ENCODE measurements at regions not wholly inside any gene's neighbourhood (a gene's known extent, or its start where the extent isn't known, plus 50 kb on each side); places are given as distances from the start of the nearest gene placed in this dataset.
"Not testable (repeated sequence)": the region's sequence is repeated elsewhere in the genome, so short reads cannot be mapped to it uniquely, and the experiment has no call there.

DNA sequence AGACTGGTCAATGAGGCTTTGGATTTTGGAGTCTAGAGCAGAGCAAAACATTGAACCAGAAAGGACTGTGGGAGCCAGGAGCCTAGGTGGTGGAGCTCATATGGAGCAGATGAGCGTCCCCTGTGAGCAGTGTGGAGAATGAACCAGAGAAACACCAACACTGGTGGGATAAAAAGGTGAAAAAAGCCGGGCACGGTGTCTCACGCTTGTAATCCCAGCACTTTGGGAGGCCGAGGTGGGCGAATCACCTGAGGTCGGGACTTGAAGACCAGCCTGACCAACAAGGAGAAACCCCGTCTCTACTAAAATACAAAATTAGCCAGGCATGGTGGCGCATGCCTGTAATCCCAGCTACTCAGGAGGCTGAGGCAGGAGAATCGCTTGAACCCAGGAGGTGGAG is 192.7 kb upstream of the CDH5 start:
- H3K27me3 Mint-ChIP-seq (ENCODE audit: low read depth); ATAC-seq (replicated peaks in 1 of 2); H3K9me3 Mint-ChIP-seq; H3K4me1 Mint-ChIP-seq (ENCODE audit: low read depth); H3K27ac Mint-ChIP-seq; DNase-seq; H3K4me3 Mint-ChIP-seq; H3K36me3 Mint-ChIP-seq (ENCODE audit: insufficient read depth in 2 of 2): not testable (repeated sequence)

DNA sequence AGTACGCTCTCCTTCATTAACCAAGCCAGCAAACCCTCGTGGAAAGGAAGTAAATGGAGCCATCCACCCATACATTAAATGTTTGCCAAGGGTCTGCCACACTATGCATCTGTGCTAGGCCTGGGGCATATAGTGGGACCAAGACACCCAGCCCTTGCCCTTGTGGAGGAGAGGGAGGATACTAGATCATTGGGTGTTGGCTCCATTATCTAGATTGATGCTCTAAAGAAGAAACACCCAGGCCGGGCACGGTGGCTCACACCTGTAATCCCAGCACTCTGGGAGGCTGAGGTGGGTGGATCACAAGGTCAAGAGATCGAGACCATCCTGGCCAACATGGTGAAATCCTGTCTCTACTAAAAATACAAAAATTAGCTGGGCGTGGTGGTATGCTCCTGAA is 193.3 kb upstream of the CDH5 start:
- not testable (repeated sequence) for DNase-seq; H3K36me3 Mint-ChIP-seq (ENCODE audit: insufficient read depth in 2 of 2); H3K27ac Mint-ChIP-seq; H3K4me1 Mint-ChIP-seq (ENCODE audit: low read depth); ATAC-seq (replicated peaks in 1 of 2); H3K9me3 Mint-ChIP-seq; H3K27me3 Mint-ChIP-seq (ENCODE audit: low read depth); H3K4me3 Mint-ChIP-seq

DNA sequence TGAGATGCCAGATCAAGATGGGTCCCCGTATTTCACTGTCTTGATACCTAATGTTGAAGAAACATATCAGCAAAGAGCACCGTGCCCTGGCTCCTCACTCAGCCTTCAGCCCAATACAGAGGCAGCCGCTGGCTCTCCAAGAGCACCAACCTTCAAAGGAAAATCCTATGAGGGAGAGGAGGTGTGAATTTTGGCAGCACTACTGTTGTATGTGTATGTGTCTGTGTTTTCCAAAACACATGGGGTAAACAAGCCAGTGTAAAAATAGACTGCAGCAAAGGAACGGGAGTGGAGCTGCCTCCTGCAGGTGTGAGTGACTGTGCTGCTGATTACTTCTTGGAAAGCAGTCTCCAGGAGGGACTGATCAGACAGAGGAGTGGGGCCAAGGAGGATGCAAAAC is 194.0 kb upstream of the CDH5 start:
- H3K4me3 Mint-ChIP-seq = no peak overlapping the region
- H3K9me3 Mint-ChIP-seq = no peaks in the 10 kb centered on the region
- no peaks in the 10 kb centered on the region for H3K36me3 Mint-ChIP-seq (ENCODE audit: insufficient read depth in 2 of 2)
- no peaks in the 10 kb centered on the region for H3K27me3 Mint-ChIP-seq (ENCODE audit: low read depth)
- H3K4me1 Mint-ChIP-seq (ENCODE audit: low read depth) = no peaks in the 10 kb centered on the region
- DNase-seq (no peak), ATAC-seq (replicated peaks in 1 of 2) (no peak)
- H3K27ac Mint-ChIP-seq = no peak overlapping the region

DNA sequence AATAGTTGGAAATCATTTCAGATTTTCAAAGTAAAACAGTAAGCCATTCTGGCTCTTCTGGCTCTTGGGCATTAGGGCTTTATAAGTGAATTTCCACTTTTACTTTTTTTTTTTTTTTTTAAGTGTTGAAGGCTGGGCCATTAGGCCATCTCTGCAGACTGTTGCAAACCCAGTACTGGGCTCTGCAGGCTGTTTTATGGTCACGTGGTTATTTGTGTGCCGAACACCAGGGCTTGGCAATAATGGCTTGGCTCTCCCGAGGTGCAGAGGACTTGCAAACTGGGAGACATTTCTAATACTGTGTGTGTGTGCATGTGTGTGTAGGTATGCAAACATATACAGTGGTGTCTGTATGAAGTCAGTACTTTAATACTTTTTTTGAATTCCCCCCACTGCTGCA is 194.9 kb upstream of the CDH5 start:
- DNase-seq (no peak), ATAC-seq (replicated peaks in 1 of 2) (no peak)
- no peaks in the 10 kb centered on the region for H3K4me1 Mint-ChIP-seq (ENCODE audit: low read depth)
- H3K36me3 Mint-ChIP-seq (ENCODE audit: insufficient read depth in 2 of 2) = no peaks in the 10 kb centered on the region
- no peaks in the 10 kb centered on the region for H3K27me3 Mint-ChIP-seq (ENCODE audit: low read depth)
- no peak overlapping the region for H3K27ac Mint-ChIP-seq
- no peaks in the 10 kb centered on the region for H3K9me3 Mint-ChIP-seq
- no peak overlapping the region for H3K4me3 Mint-ChIP-seq

DNA sequence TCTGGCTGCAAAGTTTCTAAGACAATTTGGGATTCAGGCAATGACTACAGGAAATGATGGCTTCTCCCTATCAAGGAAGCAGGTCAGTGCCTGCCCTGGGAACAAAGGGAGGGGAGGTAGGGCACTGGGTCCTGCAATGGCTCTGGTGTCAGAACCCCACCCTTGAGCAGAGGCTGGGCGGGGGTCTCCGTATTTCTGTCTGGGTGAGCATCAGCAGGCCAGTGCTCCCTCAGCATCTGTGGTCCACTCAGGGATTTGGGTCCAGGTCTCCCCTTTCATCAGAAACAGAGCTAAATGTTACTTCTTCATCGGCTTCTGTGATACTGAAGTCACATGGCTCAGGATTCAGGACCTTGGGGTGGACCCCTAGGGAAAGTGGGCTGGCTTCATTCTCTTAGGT is 195.5 kb upstream of the CDH5 start:
- no peaks in the 10 kb centered on the region for H3K4me1 Mint-ChIP-seq (ENCODE audit: low read depth)
- no peak for ATAC-seq (replicated peaks in 1 of 2)
- no peak overlapping the region for H3K27ac Mint-ChIP-seq
- no peaks in the 10 kb centered on the region for H3K9me3 Mint-ChIP-seq
- no peak overlapping the region for H3K4me3 Mint-ChIP-seq
- DNase-seq = no peak
- H3K27me3 Mint-ChIP-seq (ENCODE audit: low read depth) = no peaks in the 10 kb centered on the region
- no peaks in the 10 kb centered on the region for H3K36me3 Mint-ChIP-seq (ENCODE audit: insufficient read depth in 2 of 2)

DNA sequence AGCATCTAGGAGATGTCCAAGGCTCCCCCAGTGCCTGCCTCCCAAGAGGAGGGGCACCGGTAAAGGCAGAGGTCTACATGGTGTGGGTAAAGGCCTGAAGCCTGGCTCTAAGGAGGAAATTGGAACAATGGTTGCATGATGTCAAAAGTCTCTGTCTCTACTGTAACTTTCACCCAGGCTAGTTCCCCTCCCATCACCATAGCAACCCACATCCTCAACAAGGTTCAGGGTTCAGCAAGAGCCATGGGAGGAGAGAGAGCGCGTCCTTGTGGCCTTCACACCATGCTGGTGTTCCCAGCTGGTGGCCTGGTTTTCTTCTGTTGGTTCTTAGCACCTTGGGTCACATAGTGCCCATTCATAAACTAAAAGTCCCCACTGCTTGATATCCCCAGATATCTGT is 196.7 kb upstream of the CDH5 start:
- DNase-seq (no peak), ATAC-seq (replicated peaks in 1 of 2) (no peak)
- H3K27ac Mint-ChIP-seq = no peak overlapping the region
- H3K36me3 Mint-ChIP-seq (ENCODE audit: insufficient read depth in 2 of 2) = no peaks in the 10 kb centered on the region
- no peaks in the 10 kb centered on the region for H3K9me3 Mint-ChIP-seq
- no peaks in the 10 kb centered on the region for H3K4me1 Mint-ChIP-seq (ENCODE audit: low read depth)
- H3K4me3 Mint-ChIP-seq = no peak overlapping the region
- no peaks in the 10 kb centered on the region for H3K27me3 Mint-ChIP-seq (ENCODE audit: low read depth)

DNA sequence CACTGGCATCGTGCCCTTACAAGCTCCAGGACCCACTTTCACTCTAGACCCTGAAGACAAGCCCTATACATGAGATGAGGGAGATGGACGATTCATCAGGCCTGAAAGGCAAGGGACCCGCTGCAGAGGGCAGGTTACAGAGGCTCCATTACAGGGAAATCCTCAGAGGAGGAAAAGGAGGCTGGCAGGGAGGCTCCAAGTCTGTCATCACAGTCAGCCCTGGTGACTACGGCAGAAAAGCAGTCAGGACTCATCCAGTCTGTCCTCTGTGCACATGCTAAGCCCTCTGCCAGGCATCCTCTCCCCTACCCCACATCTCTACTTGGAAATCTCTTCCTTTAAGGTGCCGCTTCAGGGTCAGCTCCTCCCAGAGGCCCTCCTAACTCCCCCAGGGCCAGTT is 197.7 kb upstream of the CDH5 start:
- no peaks in the 10 kb centered on the region for H3K36me3 Mint-ChIP-seq (ENCODE audit: insufficient read depth in 2 of 2)

DNA sequence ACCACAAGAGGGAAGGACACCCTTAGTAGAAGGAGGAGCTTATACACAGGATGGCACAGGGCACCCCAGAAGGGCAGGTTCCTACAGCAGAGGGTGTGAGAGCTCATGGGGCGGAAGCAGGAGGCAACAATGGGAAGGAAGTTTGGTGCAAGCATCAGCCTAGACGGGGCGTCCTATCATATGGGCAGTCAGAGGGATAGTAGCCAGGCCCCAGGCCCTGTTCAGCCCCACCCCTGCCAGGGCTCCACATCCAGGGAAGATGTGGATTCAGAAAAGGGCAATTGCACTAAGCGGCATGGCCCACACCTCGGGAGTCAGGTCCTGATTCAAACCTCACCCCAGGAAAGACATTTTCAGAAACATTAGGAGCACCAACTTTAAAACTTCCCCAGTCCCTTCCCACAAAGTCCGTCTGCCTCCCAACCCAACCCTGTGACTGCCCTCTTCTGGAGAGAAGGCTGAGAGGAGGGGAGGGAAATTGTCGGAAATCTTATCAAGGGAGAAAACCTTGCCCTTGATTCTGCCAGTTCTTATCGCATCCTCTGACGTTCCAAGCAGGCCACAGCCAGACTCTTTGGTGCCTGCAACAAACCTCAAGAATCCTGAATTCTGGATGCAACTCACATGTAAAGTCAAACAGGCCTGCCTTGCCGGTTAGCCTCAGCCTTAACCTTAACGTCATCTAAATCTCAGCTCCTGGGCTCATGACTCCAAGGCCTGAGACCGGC is 198.8 kb upstream of the CDH5 start:
- Mint-ChIP-seq H3K4me1 (ENCODE audit: low read depth) (no peaks in the 10 kb centered on the region), H3K4me3 (no peak overlapping the region), H3K36me3 (ENCODE audit: insufficient read depth in 2 of 2) (no peaks in the 10 kb centered on the region), H3K27ac (no peak overlapping the region), H3K9me3 (no peaks in the 10 kb centered on the region), H3K27me3 (ENCODE audit: low read depth) (no peaks in the 10 kb centered on the region)
- no peak for DNase-seq
- ATAC-seq (replicated peaks in 1 of 2) = no peak

More for the DNA sequence above, 197.7 kb upstream of the CDH5 start:
- no peak for ATAC-seq (replicated peaks in 1 of 2)
- Mint-ChIP-seq H3K4me1 (ENCODE audit: low read depth) (no peaks in the 10 kb centered on the region), H3K27ac (no peak overlapping the region), H3K27me3 (ENCODE audit: low read depth) (no peaks in the 10 kb centered on the region), H3K9me3 (no peaks in the 10 kb centered on the region), H3K4me3 (no peak overlapping the region)
- DNase-seq = no peak

DNA sequence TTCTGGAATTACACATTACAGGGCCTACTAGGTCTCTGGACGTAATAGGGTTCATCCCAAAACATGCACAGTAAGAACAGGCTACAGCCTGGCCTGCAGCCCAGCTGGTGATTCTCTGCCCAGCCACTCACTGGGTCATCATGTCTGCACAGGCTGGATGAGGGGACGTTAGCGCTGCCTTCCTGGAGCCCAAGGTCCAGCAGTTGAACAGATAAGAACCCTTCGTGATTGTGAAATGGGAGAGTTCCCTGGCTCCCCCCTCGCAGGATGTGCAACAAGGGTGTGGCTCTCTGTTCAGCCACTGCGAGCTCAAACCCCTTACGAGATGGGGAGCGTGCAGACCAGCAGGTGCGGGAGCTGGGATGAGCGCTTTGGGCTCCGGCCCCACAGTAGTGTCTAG is 200.0 kb upstream of the CDH5 start:
- Mint-ChIP-seq H3K27me3 (ENCODE audit: low read depth) (no peaks in the 10 kb centered on the region), H3K36me3 (ENCODE audit: insufficient read depth in 2 of 2) (no peaks in the 10 kb centered on the region), H3K4me1 (ENCODE audit: low read depth) (no peaks in the 10 kb centered on the region), H3K9me3 (no peaks in the 10 kb centered on the region), H3K4me3 (no peak overlapping the region), H3K27ac (no peak overlapping the region)
- no peak for DNase-seq
- no peak for ATAC-seq (replicated peaks in 1 of 2)

DNA sequence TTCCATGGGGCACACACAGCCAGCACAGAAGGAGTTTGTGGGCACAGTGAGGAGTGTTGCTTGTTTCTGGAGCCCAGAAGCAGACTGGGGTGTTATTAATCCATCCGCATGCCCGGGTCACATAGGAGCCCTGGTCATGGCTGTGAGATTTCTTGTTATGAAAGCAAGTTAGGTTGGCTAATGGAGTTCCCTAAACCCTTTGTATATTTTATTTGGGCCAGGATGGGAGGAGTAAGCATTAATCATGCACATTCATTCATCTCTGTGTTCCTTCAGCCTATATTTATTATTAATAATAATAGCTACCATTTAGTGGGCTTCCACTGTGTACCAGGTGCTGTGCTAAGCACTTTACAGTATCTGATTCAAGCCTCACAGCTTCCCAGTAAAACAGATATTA is 200.6 kb upstream of the CDH5 start:
- H3K36me3 Mint-ChIP-seq (ENCODE audit: insufficient read depth in 2 of 2) = no peaks in the 10 kb centered on the region
- H3K27ac Mint-ChIP-seq = no peak overlapping the region
- H3K9me3 Mint-ChIP-seq = no peaks in the 10 kb centered on the region
- no peaks in the 10 kb centered on the region for H3K27me3 Mint-ChIP-seq (ENCODE audit: low read depth)
- H3K4me1 Mint-ChIP-seq (ENCODE audit: low read depth) = no peaks in the 10 kb centered on the region
- no peak overlapping the region for H3K4me3 Mint-ChIP-seq
- ATAC-seq (replicated peaks in 1 of 2) (no peak), DNase-seq (no peak)

DNA sequence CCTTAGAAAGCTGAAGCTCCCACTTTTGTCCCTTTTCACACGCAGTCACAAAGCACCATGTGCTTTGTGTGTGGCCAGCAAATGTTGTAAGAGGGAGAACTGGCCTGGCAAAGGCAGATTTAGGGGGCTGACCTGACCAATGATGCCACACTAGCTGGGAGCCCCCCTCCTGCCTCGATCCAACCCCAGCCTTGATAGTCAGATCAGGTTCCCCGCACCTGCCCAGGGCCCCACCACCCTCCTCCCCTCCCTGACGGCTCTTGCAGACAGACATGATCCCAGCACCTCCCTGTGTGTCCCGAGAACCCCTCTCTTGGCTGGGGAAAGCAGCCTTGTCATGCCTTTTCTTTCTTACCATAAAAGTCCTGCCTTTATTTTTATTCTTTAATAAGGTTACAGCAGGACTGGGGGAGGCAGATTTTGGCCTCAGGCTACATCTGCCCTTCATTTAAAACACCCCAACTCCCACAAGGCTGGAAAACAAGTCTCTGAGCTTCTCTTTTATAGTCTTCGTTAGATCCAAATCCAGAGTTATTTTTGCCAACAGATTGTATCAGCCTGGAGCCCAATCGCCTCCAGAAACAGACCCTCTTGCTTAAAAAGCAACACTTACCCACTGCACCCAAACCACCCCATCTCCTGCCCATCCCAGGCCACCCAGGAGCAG is 201.8 kb upstream of the CDH5 start:
- Mint-ChIP-seq H3K27me3 (ENCODE audit: low read depth) (no peaks in the 10 kb centered on the region), H3K27ac (no peak overlapping the region)
- no peak for ATAC-seq (replicated peaks in 1 of 2)

DNA sequence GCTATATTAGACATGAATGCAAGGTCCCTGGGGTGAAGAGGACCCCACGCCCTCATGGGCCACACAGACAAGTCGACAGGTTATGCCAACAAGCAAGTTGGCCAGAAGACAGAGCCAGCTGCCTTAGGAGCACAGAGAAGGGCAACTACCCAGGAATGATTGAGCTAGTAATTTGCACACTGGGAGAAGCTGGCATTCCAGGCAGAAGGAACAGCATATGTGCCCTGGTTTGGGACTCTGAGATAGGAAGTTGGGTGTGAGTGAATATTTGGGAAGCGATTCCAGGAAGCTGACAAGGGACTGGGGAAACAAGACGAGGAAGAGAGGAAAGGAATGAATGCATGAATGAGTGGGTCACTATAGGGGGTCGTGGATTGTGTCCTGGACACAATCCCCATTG is 203.7 kb upstream of the CDH5 start:
- Mint-ChIP-seq H3K27ac (no peak overlapping the region), H3K4me1 (ENCODE audit: low read depth) (no peaks in the 10 kb centered on the region), H3K27me3 (ENCODE audit: low read depth) (no peaks in the 10 kb centered on the region), H3K36me3 (ENCODE audit: insufficient read depth in 2 of 2) (no peaks in the 10 kb centered on the region), H3K4me3 (no peak overlapping the region), H3K9me3 (no peaks in the 10 kb centered on the region)
- DNase-seq (no peak), ATAC-seq (replicated peaks in 1 of 2) (no peak)

More for the DNA sequence above, 201.8 kb upstream of the CDH5 start:
- H3K4me1 Mint-ChIP-seq (ENCODE audit: low read depth) = no peaks in the 10 kb centered on the region
- no peak for DNase-seq
- H3K4me3 Mint-ChIP-seq = no peak overlapping the region
- H3K9me3 Mint-ChIP-seq = no peaks in the 10 kb centered on the region
- no peaks in the 10 kb centered on the region for H3K36me3 Mint-ChIP-seq (ENCODE audit: insufficient read depth in 2 of 2)

DNA sequence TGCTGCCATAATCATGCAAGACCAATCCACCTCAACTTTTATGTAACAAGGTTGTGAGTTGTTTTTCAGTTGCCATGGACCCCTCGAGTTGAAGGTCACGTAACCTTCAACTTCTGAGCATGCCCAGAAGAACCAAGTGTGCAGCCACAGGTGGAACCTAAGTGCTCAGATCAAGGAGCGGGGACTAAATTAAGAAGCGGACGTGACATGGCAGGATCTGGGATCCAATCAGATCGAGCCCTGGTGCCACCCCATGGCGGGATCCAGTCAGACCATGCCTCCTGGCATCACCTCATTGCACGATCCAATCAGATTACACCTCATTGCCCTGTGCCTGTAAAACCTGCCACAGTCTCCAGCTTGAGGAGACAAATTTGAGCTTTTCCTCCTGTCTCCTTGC is 204.5 kb upstream of the CDH5 start:
- no peaks in the 10 kb centered on the region for H3K4me1 Mint-ChIP-seq (ENCODE audit: low read depth)
- H3K27ac Mint-ChIP-seq = no peak overlapping the region
- no peak overlapping the region for H3K4me3 Mint-ChIP-seq
- no peaks in the 10 kb centered on the region for H3K9me3 Mint-ChIP-seq
- ATAC-seq (replicated peaks in 1 of 2) = no peak
- no peaks in the 10 kb centered on the region for H3K27me3 Mint-ChIP-seq (ENCODE audit: low read depth)
- H3K36me3 Mint-ChIP-seq (ENCODE audit: insufficient read depth in 2 of 2) = no peaks in the 10 kb centered on the region
- DNase-seq = no peak

DNA sequence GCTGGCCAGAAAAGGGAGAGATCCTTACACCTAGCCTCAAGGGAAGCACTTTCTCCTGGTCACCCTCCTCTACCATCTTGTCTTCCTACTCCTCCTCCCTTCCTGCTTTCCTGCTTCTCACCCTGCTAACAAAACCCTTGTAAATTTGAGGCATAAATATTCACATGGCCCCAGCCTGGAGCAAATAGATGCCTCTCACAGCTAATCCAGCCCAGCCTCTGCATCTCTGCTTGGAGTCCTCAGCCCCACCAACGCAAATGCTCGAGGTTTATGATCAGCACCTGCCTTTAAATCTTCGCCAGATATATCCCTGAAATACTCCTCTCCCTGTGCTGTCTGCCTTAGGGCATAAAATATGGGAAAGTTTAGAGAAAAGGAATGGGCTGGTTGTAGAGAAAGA is 205.2 kb upstream of the CDH5 start:
- Mint-ChIP-seq H3K27ac (no peak overlapping the region), H3K27me3 (ENCODE audit: low read depth) (no peaks in the 10 kb centered on the region), H3K36me3 (ENCODE audit: insufficient read depth in 2 of 2) (no peaks in the 10 kb centered on the region), H3K4me3 (no peak overlapping the region), H3K4me1 (ENCODE audit: low read depth) (no peaks in the 10 kb centered on the region), H3K9me3 (no peaks in the 10 kb centered on the region)
- no peak for ATAC-seq (replicated peaks in 1 of 2)
- no peak for DNase-seq
